Natural killer cell (primary cell): ENCODE measurements at regions not wholly inside any gene's neighbourhood (a gene's known extent, or its start where the extent isn't known, plus 50 kb on each side); places are given as distances from the start of the nearest gene placed in this dataset.
A peak's percentile ranks its signal among the peaks of the same experiment; 100 is the strongest.

Experiments used
- ATAC-seq, 3 donors: fragments of 150-1000 bp in 2 of 3; fragments of 200-7000 bp in 1 of 3; cut with Tn5 transposase; 1 replicate in 1 of 3; 2 replicates in 2 of 3; pipeline ENCODE4 v1.10.0; 2021; ENCODE audit warnings: mild to moderate bottlenecking in 2 of 3, moderate library complexity in 2 of 3
- DNase-seq, 2 donors: peaks; one replicate each; pipeline versions ENCODE4 v3.0.0 to v3.0.0-alpha.2; 2013 to 2021; ENCODE audit warnings: mixed read lengths in 1 of 2
- H3K27ac ChIP-seq: one replicate; pipeline ENCODE4 v1.5.1; 2013; ENCODE audit warnings: mild to moderate bottlenecking, low read length
- H3K27me3 ChIP-seq: one replicate; pipeline ENCODE4 v1.6.1; 2013; ENCODE audit warnings: low read length; ENCODE audit not compliant: control insufficient read depth, insufficient read depth
- H3K36me3 ChIP-seq: one replicate; pipeline ENCODE4 v1.6.1; 2013; ENCODE audit warnings: low read length; ENCODE audit not compliant: control insufficient read depth, insufficient read depth
- H3K4me1 ChIP-seq: one replicate; pipeline ENCODE4 v1.6.1; 2013; ENCODE audit warnings: low read length; ENCODE audit not compliant: control insufficient read depth, insufficient read depth
- H3K4me3 ChIP-seq: one replicate; pipeline ENCODE4 v1.5.1; 2013; ENCODE audit warnings: low read length
- H3K9me3 ChIP-seq: one replicate; pipeline ENCODE4 v1.6.1; 2013; ENCODE audit warnings: low read length; ENCODE audit not compliant: control insufficient read depth, insufficient read depth
- H3K27ac Mint-ChIP-seq, 2 donors: one replicate each; pipeline ENCODE4 v1.8.0; 2022; ENCODE audit warnings: mild to moderate bottlenecking in 2 of 2, mixed read lengths in 2 of 2, moderate library complexity in 1 of 2
- H3K27me3 Mint-ChIP-seq, 2 donors: one replicate each; pipeline ENCODE4 v1.8.0; 2022; ENCODE audit warnings: low read depth in 2 of 2, mixed read lengths in 2 of 2
- H3K36me3 Mint-ChIP-seq: one replicate; pipeline ENCODE4 v1.8.0; 2022; ENCODE audit warnings: mixed read lengths
- H3K4me1 Mint-ChIP-seq, 2 donors: one replicate each; pipeline ENCODE4 v1.8.0; 2022; ENCODE audit warnings: mixed read lengths in 2 of 2
- H3K4me3 Mint-ChIP-seq: one replicate; pipeline ENCODE4 v1.8.0; 2022; ENCODE audit warnings: mild to moderate bottlenecking, moderate library complexity, mixed read lengths
- H3K9me3 Mint-ChIP-seq, 2 donors: one replicate each; pipeline ENCODE4 v1.8.0; 2022; ENCODE audit warnings: mixed read lengths in 2 of 2
- CTCF ChIP-seq: fragments of 200-600 bp; IDR thresholded peaks from one replicate; pipeline ENCODE4 v1.8.0; 2022; ENCODE audit warnings: antibody characterized with exemption
- WGBS: methylation state at CpG from one replicate; pipeline ENCODE4 v1.1.7; 2013; ENCODE audit warnings: missing lambda C conversion rate; ENCODE audit not compliant: insufficient coverage; 5-methylcytosine and 5-hydroxymethylcytosine counted together
- intact Hi-C: fragments of 100-400 bp; cut with micrococcal nuclease; formaldehyde crosslinking; loops from one replicate; pipeline ENCODE4 v1.14.2; 2022

- no peak for ATAC-seq
- no peak overlapping the region for H3K27ac Mint-ChIP-seq
- Histone ChIP-seq H3K27me3 (no peaks in the 10 kb centered on the region), H3K4me3 (no peak overlapping the region), H3K27ac (no peak overlapping the region), H3K4me1 (peaks cover 6% of the 10 kb centered on the region), H3K9me3 (no peaks in the 10 kb centered on the region), H3K36me3 (no peaks in the 10 kb centered on the region)
- 85% methylated on average over 4 of the region's 4 CpGs for WGBS
- no peaks in the 10 kb centered on the region for H3K27me3 Mint-ChIP-seq
- peaks cover 0 to 10% of the 10 kb centered on the region in 2 donors for H3K4me1 Mint-ChIP-seq
- peaks cover 0 to 3% of the 10 kb centered on the region in 2 donors for H3K9me3 Mint-ChIP-seq
- intact Hi-C loops: no loop called here
- no peak for DNase-seq
- H3K36me3 Mint-ChIP-seq: no peaks in the 10 kb centered on the region
- TF ChIP-seq CTCF: no peak
- no peak overlapping the region for H3K4me3 Mint-ChIP-seq
Measured at GRCh38 chr5:52466113-52466512, 321.6 kb upstream of the ITGA1 start.

GRCh38 chr5:52466749-52467520 is 320.8 kb upstream of the ITGA1 start:
- no peaks in the 10 kb centered on the region for H3K9me3 ChIP-seq
- no peak overlapping the region for H3K4me3 Mint-ChIP-seq
- no peaks in the 10 kb centered on the region for H3K36me3 ChIP-seq
- H3K36me3 Mint-ChIP-seq: no peaks in the 10 kb centered on the region
- H3K4me3 ChIP-seq: no peak overlapping the region
- intact Hi-C loops: no loop called here
- H3K27ac ChIP-seq: no peak overlapping the region
- WGBS: 80% methylated on average over 6 of the region's 7 CpGs
- no peaks in the 10 kb centered on the region for H3K27me3 Mint-ChIP-seq
- H3K4me1 ChIP-seq: peaks cover 6% of the 10 kb centered on the region
- H3K9me3 Mint-ChIP-seq: peaks cover 0 to 3% of the 10 kb centered on the region in 2 donors
- TF ChIP-seq CTCF: no peak
- H3K4me1 Mint-ChIP-seq: peaks cover 0 to 10% of the 10 kb centered on the region in 2 donors
- no peak for DNase-seq
- no peak for ATAC-seq
- no peaks in the 10 kb centered on the region for H3K27me3 ChIP-seq
- no peak overlapping the region for H3K27ac Mint-ChIP-seq

- H3K27ac Mint-ChIP-seq: peak overlapping the region in 1 of 2 donors; percentile 82
- H3K27me3 ChIP-seq: no peaks in the 10 kb centered on the region
- H3K4me1 ChIP-seq: peaks cover 6% of the 10 kb centered on the region
- H3K36me3 Mint-ChIP-seq: no peaks in the 10 kb centered on the region
- DNase-seq (peak in 1 of 2 donors; percentile 1), ATAC-seq (peak in 1 of 3 donors; percentile 19)
- intact Hi-C loops: no loop called here
- no peak overlapping the region for H3K4me3 ChIP-seq
- no CpG with 5 or more reads among the region's 1 CpG for WGBS
- peak overlapping the region; percentile 11 for H3K4me3 Mint-ChIP-seq
- no peaks in the 10 kb centered on the region for H3K36me3 ChIP-seq
- no peaks in the 10 kb centered on the region for H3K9me3 Mint-ChIP-seq
- H3K9me3 ChIP-seq: no peaks in the 10 kb centered on the region
- H3K4me1 Mint-ChIP-seq: peaks cover 0 to 10% of the 10 kb centered on the region in 2 donors
- no peaks in the 10 kb centered on the region for H3K27me3 Mint-ChIP-seq
- H3K27ac ChIP-seq: no peak overlapping the region
- TF ChIP-seq CTCF: no peak
Measured at GRCh38 chr5:52468976-52469375, 318.7 kb upstream of the ITGA1 start.

- Histone ChIP-seq H3K36me3 (no peaks in the 10 kb centered on the region), H3K4me1 (peaks cover 6% of the 10 kb centered on the region), H3K27ac (peak overlapping the region; percentile 3), H3K4me3 (no peak overlapping the region), H3K27me3 (no peaks in the 10 kb centered on the region), H3K9me3 (no peaks in the 10 kb centered on the region)
- Mint-ChIP-seq H3K36me3 (no peaks in the 10 kb centered on the region), H3K9me3 (no peaks in the 10 kb centered on the region), H3K4me3 (no peak overlapping the region), H3K27me3 (no peaks in the 10 kb centered on the region), H3K27ac (peak overlapping the region; percentile 29 to 82), H3K4me1 (peaks cover 0 to 10% of the 10 kb centered on the region in 2 donors)
- ATAC-seq (peak; percentile 43 to 85 (median 78)), DNase-seq (peak in 1 of 2 donors; percentile 51)
- intact Hi-C loops: no loop called here
- TF ChIP-seq CTCF: no peak
- 62% methylated on average over 5 of the region's 5 CpGs for WGBS
Measured at GRCh38 chr5:52469420-52469819, 318.3 kb upstream of the ITGA1 start.
